Stimulated activated CD4-positive, alpha-beta T cell treated with anti-CD3 and anti-CD28 coated beads, Interleukin-12 subunit alpha, Interleukin-12 subunit beta, amount 100 ng/mL, for 24 hours (primary cell): ENCODE measurements at regions not wholly inside any gene's neighbourhood (a gene's known extent, or its start where the extent isn't known, plus 50 kb on each side); places are given as distances from the start of the nearest gene placed in this dataset.
A peak's percentile ranks its signal among the peaks of the same experiment; 100 is the strongest.
"Not testable (repeated sequence)": the region's sequence is repeated elsewhere in the genome, so short reads cannot be mapped to it uniquely, and the experiment has no call there.

Experiments
- DNase-seq, 2 experiments: peaks; one replicate each; pipeline ENCODE4 v3.0.0-alpha.2; 2020; ENCODE audit warnings: low read depth in 2 of 2

DNA sequence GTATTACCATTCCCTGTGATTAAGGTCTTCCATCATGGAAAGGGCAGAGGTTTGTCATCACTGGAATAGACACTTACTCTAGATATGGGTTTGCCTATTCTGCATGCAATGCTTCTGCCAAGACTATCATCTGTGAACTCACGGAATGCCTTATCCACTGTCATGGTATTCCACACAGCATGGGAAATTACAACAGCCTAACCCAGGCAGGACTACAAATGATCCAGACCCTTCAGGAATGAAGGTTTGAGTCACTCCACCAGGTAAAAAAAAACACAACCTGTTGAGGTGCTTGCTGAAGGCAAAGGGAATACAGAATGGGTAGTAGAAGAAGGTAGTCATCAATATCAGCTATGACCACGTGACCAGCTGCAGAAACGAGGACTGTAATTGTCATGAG is 89.0 kb upstream of the RANBP6 start:
- not testable (repeated sequence) for DNase-seq

DNA sequence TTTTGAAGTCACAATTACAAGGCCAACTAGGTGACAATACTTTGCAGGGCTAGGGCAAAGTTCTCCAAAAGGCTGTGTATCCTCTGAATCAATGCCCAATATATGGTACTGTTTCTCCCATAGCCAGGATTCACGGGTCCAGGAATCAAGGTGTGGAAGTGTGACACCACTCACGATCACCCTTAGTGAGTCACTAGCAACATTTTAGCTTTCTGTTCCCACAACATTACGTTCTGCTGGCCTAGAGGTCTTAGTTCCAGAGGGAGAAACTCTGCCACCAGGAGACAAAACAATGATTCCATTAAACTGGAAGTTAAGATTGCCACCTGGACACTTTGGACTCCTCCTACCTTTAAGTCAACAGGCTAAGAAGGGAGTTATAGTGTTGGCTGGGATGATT is 88.5 kb upstream of the RANBP6 start:
- DNase-seq: not testable (repeated sequence)

DNA sequence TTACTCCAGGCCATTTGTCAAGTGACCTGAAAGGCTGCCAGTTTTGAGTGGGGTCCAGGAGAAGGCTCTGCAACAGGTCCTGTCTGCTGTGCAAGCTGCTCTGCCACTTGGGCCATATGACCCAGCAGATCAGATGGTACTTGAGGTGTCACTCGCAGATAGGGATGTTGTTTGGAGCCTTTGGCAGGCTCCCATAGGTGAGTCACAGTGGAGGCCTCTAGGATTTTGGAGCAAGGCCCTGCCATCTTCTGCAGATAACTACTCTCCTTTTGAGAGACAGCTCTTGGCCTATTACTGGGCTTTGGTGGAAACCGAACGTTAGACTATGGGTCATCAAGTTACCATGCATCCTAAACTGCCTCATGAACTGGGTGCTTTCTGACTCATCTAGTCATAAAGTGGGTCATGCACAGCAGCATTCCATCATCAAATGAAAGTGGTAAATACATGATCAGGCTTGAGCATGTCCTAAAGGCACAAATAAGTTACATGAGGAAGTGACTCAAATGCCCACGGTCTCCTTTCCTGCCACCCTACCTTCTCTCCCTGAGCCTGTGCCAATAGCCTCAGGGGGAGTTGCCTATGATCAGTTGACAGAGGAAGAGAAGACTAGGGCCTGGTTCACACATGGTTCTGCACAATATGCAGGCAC is 87.0 kb upstream of the RANBP6 start:
- DNase-seq: not testable (repeated sequence)

DNA sequence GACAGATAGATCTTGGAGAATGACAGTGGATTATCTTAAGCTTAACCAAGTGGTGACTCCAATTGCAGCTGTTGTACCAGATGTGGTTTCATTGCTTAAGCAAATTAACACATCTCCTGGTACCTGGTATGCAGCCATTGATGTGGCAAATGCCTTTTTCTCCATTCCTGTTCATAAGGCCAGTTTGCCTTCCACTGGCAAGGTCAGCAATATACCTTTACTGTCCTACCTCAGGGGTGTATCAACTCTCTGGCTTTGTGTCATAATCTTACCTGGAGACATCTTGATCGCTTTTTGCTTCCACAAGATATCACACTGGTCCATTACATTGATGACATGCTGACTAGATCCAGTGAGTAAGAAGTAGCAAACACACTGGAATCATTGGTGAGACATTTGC is 86.3 kb upstream of the RANBP6 start:
- not testable (repeated sequence) for DNase-seq

DNA sequence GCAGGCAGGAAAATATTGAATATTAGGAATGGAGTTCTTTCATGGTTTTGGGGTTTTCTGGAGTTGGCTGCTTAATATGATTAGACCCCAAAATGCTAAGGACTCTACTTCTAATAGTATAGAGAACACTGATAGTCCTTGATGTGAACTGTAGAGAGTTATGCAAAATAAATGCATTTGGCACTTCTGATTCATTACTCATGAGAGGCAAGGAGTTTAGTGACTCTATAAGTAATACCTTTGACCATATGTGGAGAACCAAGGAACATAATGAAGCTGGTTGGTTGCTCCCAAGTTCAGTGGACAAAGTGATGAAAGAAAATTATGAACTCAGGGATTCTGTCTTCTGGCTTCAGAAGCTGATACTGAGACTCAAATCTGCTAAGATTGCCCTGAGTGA is 83.9 kb upstream of the RANBP6 start:
- DNase-seq: not testable (repeated sequence)

DNA sequence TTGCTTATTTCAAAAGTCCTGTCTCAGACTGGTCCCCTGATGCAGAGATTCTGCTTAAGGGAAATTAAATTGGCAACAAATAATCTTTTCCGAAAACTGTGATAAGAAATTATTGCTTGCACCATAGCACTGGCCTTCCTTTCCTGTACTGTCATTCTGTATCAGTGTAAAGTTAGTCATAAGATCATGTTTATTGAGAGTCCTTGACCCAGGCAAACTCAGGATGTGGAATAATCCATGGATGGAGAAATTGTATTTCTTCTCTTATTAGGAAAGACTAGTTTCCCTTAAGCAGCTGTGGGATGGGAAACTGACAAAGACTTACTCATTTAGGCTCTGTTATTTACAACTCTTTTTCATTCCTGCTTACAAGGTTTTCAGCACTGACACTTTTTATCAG is 83.0 kb upstream of the RANBP6 start:
- no peak for DNase-seq

DNA sequence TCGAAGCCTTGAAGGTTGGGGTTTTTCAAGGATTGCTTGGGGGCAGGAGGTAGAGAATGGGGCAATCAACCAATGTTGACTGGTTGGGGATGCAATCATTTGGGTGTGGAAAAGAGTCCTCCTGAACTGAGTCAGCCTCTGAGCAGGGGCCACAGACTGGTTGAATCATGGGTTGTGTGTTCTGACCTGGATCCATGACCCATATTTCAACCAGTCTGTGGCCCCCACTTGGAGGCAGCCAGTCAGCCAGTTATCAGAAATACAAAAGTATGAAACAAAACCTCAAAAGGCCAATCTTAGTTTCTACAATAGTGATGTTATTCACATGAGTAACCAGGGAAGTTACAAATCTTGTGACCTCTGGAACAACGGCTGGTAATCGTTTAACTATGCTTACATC is 81.4 kb upstream of the RANBP6 start:
- DNase-seq: no peak

DNA sequence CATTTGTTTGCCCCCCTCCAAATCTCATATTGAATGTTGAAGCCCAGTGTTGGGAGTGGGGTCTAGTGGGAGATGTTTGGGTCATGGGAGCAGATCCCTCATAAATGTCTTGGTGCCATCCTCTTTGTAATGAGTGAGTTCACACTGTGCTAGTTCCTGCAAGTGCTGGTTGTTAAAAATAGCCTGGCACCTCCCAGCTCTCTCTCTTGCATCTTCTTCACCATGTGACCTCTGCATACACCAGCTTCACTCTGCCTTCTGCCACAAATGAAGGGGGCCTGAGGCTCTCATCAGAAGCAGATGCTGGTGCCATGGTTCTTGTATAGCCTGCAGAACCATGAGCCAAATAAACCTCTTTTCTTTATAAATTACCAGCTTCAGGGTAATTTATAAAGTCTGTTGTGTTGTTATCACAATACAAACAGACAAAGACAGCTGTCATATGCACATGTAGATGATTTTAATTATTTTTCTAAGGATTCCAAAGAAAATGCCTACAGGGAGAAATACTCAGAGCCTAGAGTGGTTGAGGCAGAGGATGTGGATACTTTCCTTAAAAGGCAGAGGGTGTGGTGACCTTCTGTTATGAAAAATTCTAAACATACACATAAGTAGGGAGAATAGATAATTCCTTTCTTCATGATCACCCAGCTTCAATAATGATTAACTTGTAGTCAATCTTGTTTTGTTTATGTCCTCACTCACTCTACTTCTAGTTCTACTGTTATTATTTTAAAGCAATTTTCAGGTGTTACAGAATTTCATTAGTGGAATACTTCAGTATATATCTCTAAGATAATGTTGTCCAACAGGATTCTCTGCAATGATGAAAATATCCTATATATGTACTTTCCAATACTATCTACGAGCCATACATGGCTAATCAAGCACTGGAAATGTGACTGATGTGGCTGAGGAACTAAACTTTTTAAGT is 75.1 kb upstream of the RANBP6 start:
- DNase-seq: no peak

DNA sequence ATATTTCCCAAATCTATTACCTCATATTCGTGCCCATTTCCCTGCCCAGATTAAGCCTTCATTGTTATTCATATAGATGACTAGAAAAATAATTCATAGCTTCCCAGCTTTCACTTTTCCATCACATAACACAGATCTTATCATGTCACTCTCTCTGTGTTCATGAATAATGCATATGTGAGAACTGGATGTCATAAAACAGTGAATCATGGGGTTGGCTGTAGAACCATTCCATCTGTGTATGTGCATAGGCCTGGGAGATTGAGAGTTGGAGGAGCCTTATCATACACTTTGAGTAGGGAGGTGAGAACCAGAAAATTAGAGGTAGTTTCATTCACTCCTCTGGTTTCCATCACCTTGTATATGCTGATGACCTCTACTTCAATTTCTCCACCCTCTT is 73.9 kb upstream of the RANBP6 start:
- no peak for DNase-seq

DNA sequence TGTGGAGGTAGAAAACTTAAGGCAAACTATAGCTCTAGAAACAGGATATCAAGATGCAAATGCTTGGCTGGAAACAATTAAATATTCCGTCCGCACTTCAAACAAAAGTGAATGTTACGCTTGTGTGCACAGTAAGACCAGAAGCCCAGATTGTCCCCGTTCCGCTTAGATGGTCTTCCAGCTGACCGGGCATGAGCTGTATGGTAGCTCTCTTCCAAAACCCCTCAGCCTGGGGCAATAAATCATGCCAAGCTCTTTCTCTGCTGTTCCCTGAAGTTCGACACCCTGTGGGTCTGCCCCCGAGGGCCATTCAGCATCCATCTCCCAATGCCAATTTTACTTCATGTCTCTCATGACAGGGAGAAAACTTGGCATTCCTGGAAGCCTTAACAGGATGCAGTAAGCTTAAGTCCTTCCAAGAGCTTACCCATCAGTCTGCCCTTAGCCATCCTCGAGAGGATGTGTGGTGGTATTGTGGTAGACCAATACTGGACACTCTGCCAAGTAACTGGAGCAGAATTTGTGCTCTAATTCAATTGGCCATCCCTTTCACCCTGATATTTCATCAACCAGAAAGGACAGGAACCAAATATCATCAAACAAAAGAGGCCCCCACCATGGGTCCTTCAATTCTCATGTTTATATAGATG is 70.7 kb upstream of the RANBP6 start:
- no peak for DNase-seq

DNA sequence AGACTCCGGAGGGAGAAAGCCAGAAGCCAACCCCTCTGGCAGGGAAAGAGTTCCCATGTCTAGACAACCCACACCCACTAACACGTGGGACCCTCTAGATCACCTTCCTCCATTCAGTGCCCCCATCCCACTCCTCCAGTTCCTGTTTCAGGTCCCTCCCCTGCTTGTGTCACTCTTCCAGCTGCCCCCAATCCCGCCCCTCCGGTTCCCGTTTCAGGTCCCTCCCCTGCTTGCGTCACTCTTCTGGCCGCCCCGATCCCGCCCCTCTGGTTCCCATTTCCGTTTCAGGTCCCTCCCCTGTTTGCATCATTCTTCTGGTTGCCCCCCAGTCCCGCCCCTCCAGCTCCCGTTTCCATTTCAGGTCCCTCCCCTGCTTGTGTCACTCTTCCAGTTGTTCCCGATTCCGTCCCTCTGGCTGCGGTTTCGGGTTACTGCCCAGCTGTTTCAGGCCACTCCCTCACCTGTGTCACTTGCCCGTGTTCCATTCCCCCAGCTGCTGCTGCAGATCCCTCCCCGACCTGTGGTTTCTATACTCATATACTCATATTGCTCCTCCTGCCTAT is 64.8 kb upstream of the RANBP6 start:
- DNase-seq: peak; percentile 43 to 65

DNA sequence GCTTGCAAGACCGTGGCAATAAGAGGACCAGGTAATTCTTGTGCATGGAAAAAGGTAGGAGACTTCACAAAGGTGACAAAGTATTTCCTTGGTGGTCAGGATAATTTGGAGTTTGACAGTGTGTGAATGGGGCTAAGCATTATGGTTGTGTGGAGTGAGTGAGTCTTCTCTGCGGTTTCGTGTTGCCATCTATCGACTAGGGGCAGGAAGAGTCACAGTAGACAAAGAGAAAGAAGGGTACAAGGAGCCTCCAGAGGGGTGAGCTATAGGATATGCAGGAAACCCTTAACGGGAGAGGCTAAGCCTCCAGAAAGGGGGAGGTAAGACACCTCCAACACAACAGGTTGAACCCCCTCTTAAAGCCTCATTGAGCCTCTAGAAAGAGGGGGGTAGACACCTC is 64.0 kb upstream of the RANBP6 start:
- DNase-seq: no peak

DNA sequence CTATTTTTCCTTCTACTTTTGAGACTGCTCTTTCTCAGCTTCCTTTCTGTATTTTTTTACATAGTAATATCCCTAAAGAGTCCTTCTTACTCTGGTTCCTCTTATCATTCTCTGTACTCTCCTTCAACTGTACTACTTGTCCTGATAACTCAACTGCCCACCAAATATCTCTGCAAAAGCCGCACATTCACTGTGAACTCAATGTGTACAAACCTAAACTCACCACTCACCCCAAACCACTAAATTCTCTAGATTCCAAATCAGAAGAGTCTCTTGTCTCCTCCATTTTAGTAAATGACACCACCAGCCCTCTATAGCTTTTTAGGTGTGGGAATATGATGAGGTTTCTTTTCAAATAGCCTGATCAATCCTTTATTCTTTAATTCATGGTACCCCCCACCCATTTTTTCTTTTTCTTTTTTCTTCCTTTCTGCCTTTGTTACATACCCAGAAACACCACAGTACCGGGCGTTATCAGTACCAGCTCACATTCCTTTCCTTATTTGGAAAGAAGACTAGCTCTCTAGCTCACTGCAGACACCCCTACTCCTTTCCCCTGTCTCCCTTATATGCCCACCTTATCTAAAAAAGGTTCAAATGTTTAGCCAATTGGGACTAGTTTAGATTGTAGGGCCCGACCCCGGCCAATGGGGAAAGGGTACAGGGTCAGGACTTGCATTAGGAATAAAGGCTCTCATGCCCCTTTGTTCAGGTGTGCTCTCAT is 63.1 kb upstream of the RANBP6 start:
- no peak for DNase-seq

DNA sequence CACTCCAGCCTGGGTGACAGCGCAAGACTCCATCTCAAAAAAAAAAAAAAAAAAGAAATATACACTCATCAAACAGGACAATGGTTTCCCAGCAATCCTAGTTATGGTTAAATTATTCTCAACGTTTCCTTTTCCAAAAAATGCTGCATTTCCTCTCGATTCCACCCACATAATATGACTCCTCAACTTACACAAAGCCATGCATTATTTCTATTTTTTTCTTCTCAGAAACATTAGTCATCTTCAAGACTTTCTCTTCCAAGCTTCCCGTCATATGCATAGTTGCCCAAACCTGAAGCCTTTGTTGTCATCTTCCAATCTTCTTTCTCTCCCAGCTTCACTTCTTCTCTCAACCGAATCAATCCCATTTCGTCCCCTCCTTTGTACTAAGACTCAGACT is 61.4 kb upstream of the RANBP6 start:
- no peak for DNase-seq

DNA sequence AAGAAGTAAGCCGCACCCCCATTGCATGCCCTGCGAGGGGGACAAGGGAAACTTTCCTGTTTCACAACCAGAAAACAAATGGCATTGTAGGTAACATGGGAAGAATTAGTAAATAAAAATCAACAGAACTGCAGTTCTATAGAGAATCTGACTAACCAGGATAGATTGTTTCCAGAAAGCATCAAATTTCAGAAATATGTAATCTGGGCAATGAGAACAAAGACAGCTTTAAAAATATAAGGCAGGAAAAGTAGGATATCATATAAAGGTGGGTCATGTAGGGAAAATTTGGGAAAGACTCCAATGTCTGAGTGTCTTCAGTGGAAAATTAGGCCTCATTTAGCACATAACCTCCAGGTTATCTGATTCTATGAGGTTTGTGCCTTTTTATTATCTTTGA is 58.3 kb upstream of the RANBP6 start:
- no peak for DNase-seq

DNA sequence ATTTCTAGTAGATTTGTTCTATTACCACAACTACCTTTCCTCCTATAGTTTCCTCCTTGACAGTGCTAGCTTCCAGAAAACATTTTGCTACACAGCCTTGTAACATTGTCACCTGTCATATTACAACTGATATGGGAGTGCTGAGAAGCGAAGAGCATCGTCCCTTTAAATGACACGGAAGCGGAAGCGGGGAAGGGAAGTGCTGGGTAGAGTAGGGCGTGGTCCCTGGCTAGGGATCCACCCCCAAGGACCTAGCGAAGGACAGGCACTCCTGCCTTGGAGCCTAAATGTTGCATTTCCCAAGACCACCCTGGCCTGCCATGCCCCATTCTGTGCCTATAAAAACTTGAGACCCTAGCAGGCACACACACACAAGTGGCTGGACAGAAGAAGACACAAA is 57.4 kb upstream of the RANBP6 start:
- DNase-seq: no peak

DNA sequence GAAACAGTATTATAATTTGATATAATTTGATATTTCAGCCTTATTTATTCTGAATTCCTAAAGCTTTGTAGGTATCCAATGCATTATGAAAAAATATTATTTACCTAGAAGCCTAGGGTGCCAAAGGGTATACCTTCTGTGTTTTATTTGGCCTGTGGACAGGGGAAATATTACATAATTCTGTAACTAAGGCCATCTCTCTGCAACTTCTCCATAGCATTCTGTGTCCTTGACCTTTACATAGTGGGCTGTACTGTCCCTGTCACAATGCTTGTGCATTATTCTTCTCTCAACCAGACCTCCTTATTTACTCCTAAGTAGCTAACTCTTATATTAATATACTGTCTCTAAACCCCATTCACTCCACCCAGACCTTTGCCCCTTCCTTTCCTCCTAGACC is 57.0 kb upstream of the RANBP6 start:
- DNase-seq: no peak

DNA sequence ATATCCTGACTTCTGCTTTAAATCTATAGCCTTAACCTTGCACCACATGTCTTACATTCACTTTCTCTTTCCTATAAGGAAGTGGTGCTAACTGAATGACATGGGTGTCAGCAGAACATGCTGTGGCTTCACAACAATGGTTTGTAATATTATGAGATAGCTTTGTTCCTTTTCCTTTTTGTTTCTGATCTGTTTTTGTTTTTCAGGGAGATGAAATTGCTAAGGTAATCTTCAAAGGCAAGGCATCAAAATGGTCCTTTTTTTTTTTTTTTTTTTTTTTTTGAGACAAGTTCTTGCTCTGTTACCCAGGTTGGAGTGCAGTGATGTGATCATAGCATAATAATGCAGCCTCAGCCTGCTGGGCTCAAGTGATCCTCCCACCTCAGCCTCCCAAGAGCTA is 53.6 kb upstream of the RANBP6 start:
- DNase-seq: no peak

DNA sequence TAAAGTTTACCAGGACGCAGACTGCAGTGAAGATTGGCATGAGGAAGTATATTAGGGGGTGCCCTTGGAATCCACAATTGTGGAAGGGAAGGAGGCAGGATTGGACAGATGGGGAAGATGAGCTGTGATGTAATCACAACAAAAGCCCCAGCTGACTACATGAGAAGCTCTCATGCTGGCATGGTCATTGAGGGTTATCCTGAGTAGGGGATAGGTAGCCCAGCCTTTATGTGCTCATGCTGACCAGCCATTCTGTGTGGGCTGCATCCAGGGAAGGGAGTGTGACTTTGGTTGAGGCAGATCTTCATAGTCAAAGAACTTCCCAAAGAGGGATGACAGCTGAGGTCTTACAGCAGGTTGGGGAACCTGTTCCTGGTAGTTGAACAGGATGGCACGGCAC is 52.0 kb upstream of the RANBP6 start:
- no peak for DNase-seq
